HG03025 (cell line): ENCODE measurements at regions not wholly inside any gene's neighbourhood (a gene's known extent, or its start where the extent isn't known, plus 50 kb on each side); places are given as distances from the start of the nearest gene placed in this dataset.
"Not testable (repeated sequence)": the region's sequence is repeated elsewhere in the genome, so short reads cannot be mapped to it uniquely, and the experiment has no call there.

ENCODE experiments used
- ATAC-seq: cut with Tn5 transposase; IDR thresholded peaks from one replicate; pipeline ENCODE4 v1.9.1; 2021; ENCODE audit warnings: mild to moderate bottlenecking, moderate library complexity; ENCODE audit not compliant: unreplicated experiment, low FRiP score

- ATAC-seq, result no peak
These were observed 68.5 kb downstream of the TMCO5A start for GRCh38 chr15:38002883-38003477.

- ATAC-seq, result no peak
These were observed 69.9 kb downstream of the TMCO5A start for GRCh38 chr15:38004218-38004861.

- ATAC-seq, result no peak
These were observed 71.7 kb downstream of the TMCO5A start for GRCh38 chr15:38005953-38006808.

GRCh38 chr15:38010395-38010794 lies 76.0 kb downstream of the TMCO5A start:
- ATAC-seq, result no peak

- ATAC-seq, result no peak
These were observed 78.5 kb downstream of the TMCO5A start for GRCh38 chr15:38012894-38013293.

GRCh38 chr15:38017721-38018120 lies 83.3 kb downstream of the TMCO5A start:
- ATAC-seq, result no peak

GRCh38 chr15:38019066-38019465 lies 84.6 kb downstream of the TMCO5A start:
- ATAC-seq, result no peak

- ATAC-seq, result no peak
These were observed 86.8 kb downstream of the TMCO5A start for GRCh38 chr15:38021259-38021658.

- ATAC-seq, result no peak
These were observed 90.1 kb downstream of the TMCO5A start for GRCh38 chr15:38024293-38025091.

GRCh38 chr15:38025656-38026055 lies 91.2 kb downstream of the TMCO5A start:
- ATAC-seq, result not testable (repeated sequence)

GRCh38 chr15:38028869-38029268 lies 94.4 kb downstream of the TMCO5A start:
- no peak for ATAC-seq

GRCh38 chr15:38029736-38030135 lies 95.3 kb downstream of the TMCO5A start:
- ATAC-seq, result no peak

- ATAC-seq, result no peak
These were observed 96.2 kb downstream of the TMCO5A start for GRCh38 chr15:38030609-38031008.

GRCh38 chr15:38035701-38036100 lies 101.3 kb downstream of the TMCO5A start:
- no peak for ATAC-seq

GRCh38 chr15:38036790-38037338 lies 102.4 kb downstream of the TMCO5A start:
- ATAC-seq, result no peak

- no peak for ATAC-seq
These were observed 104.4 kb downstream of the TMCO5A start for GRCh38 chr15:38038659-38039442.

- no peak for ATAC-seq
These were observed 106.2 kb downstream of the TMCO5A start for GRCh38 chr15:38040615-38041014.

- ATAC-seq, result no peak
These were observed 107.1 kb downstream of the TMCO5A start for GRCh38 chr15:38041576-38041975.

- no peak for ATAC-seq
These were observed 107.8 kb downstream of the TMCO5A start for GRCh38 chr15:38042211-38042610.
